A549 (cell line): ENCODE measurements at regions not wholly inside any gene's neighbourhood (a gene's known extent, or its start where the extent isn't known, plus 50 kb on each side); places are given as distances from the start of the nearest gene placed in this dataset.

Experiments used
- ATAC-seq, 2 experiments: fragments of 200-7000 bp in 1 of 2; fragments of >200 bp in 1 of 2; cut with Nextera tagmentation in 1 of 2; cut with Tn5 transposase in 1 of 2; 3 replicates each; pipeline versions ENCODE4 v1.8.0 to v1.9.1; 2018 to 2020; ENCODE audit warnings: mild to moderate bottlenecking in 1 of 2, moderate library complexity in 1 of 2
- CTCF ChIA-PET: fragments of 300-600 bp; sonication (Branson Sonifier 250); formaldehyde crosslinking; extraction: SDS; loops from one replicate; lab custom pipeline; 2021; ENCODE audit warnings: antibody characterized with exemption, inconsistent platforms; lab: Yijun Ruan, JAX
- POLR2A ChIA-PET: fragments of 350-600 bp; formaldehyde crosslinking; extraction: SDS; loops from one replicate; lab custom pipeline; 2021; ENCODE audit warnings: antibody characterized with exemption, inconsistent platforms; lab: Yijun Ruan, JAX
- DNase-seq, 2 experiments: peaks; one replicate each; pipeline versions ENCODE4 v3.0.0 to v3.0.0-alpha.2; 2011 to 2016; ENCODE audit warnings: low read depth in 1 of 2, low spot score in 1 of 2
- FAIRE-seq: peaks from 2 replicates; lab custom pipeline; 2011; peaks lifted over from hg19 to GRCh38; lab: Jason Lieb, UNC
- H3K27ac ChIP-seq, 2 experiments: fragments of >200 bp; sonication (Bioruptor Twin); formaldehyde crosslinking; 3 replicates each; pipeline ENCODE4 v1.5.1; 2016 to 2017
- H3K4me1 ChIP-seq: fragments of >200 bp; sonication (Bioruptor Twin); formaldehyde crosslinking; 3 replicates; pipeline ENCODE4 v1.6.1; 2016
- H3K4me2 ChIP-seq: fragments of >200 bp; sonication (Bioruptor Twin); formaldehyde crosslinking; 3 replicates; pipeline ENCODE4 v1.6.1; 2016
- H3K4me3 ChIP-seq: fragments of >200 bp; sonication (Bioruptor Twin); formaldehyde crosslinking; 3 replicates; pipeline ENCODE4 v1.5.1; 2016
- H3K9me3 ChIP-seq: fragments of >200 bp; sonication (Bioruptor Twin); formaldehyde crosslinking; 3 replicates; pipeline ENCODE4 v1.6.1; 2016
- BCL3 ChIP-seq: fragments of >200 bp; sonication (Bioruptor Twin); formaldehyde crosslinking; IDR thresholded peaks from 3 replicates; pipeline ENCODE4 v1.6.1; 2016
- CBX2 ChIP-seq: fragments of 200-600 bp; sonication (generic); IDR thresholded peaks from 2 replicates; pipeline ENCODE4 v1.6.1; 2016; ENCODE audit warnings: low read depth, mild to moderate bottlenecking, borderline replicate concordance
- CEBPB ChIP-seq, 2 experiments: fragments of >200 bp in 1 of 2; sonication (Bioruptor Twin) in 1 of 2; formaldehyde crosslinking in 1 of 2; IDR thresholded peaks; 2 replicates each; pipeline ENCODE4 v1.6.1; 2012 to 2016
- CHD2 ChIP-seq: fragments of 150-350 bp; IDR thresholded peaks from 2 replicates; pipeline ENCODE4 v1.6.1; 2014; ENCODE audit warnings: low read length; ENCODE audit not compliant: partially characterized antibody
- EHF ChIP-seq: fragments of 250-450 bp; sonication (Bioruptor Pico); IDR thresholded peaks from 2 replicates; pipeline ENCODE4 v1.5.0; 2020; ENCODE audit warnings: mild to moderate bottlenecking
- EP300 ChIP-seq, 2 experiments: fragments of >200 bp; sonication (Bioruptor Twin); formaldehyde crosslinking; IDR thresholded peaks; 2 replicates in 1 of 2; 3 replicates in 1 of 2; pipeline ENCODE4 v1.6.1; 2016 to 2017
- FOSB ChIP-seq: fragments of 250-450 bp; sonication (Bioruptor Pico); IDR thresholded peaks from 2 replicates; pipeline ENCODE4 v1.5.0; 2020; ENCODE audit warnings: mild to moderate bottlenecking, moderate library complexity
- GATA3 ChIP-seq: IDR thresholded peaks from 2 replicates; pipeline ENCODE4 v1.6.1; 2012; ENCODE audit warnings: borderline replicate concordance
- HDAC2 ChIP-seq: fragments of 200-600 bp; sonication (generic); IDR thresholded peaks from 2 replicates; pipeline ENCODE4 v1.6.1; 2016
- HES2 ChIP-seq: fragments of >200 bp; sonication (Bioruptor Twin); formaldehyde crosslinking; IDR thresholded peaks from 2 replicates; pipeline ENCODE4 v1.6.1; 2016
- HEYL ChIP-seq: fragments of 250-450 bp; sonication (Bioruptor Pico); IDR thresholded peaks from 2 replicates; pipeline ENCODE4 v1.8.0; 2021; ENCODE audit warnings: mild to moderate bottlenecking, moderate library complexity
- HOXB13 ChIP-seq: fragments of 250-450 bp; sonication (Bioruptor Pico); IDR thresholded peaks from 2 replicates; pipeline ENCODE4 v1.5.0; 2020; ENCODE audit warnings: low read depth, mild to moderate bottlenecking, moderate library complexity
- JUN ChIP-seq, 2 experiments: fragments of >200 bp; sonication (Bioruptor Twin); formaldehyde crosslinking; IDR thresholded peaks; 2 replicates in 1 of 2; 3 replicates in 1 of 2; pipeline ENCODE4 v1.6.1; 2016 to 2017
- JUNB ChIP-seq: fragments of >200 bp; sonication (Bioruptor Twin); formaldehyde crosslinking; IDR thresholded peaks from 2 replicates; pipeline ENCODE4 v1.6.1; 2016
- KDM5A ChIP-seq: fragments of 200-600 bp; sonication (generic); IDR thresholded peaks from 2 replicates; pipeline ENCODE4 v1.6.1; 2016; ENCODE audit warnings: antibody characterized with exemption, mild to moderate bottlenecking
- MAFK ChIP-seq: fragments of 450-650 bp; IDR thresholded peaks from 2 replicates; pipeline ENCODE4 v1.6.1; 2014; ENCODE audit not compliant: partially characterized antibody
- MAZ ChIP-seq: fragments of 150-350 bp; IDR thresholded peaks from 2 replicates; pipeline ENCODE4 v1.6.1; 2014; ENCODE audit warnings: antibody characterized with exemption, low read depth, low read length, borderline replicate concordance
- NPAS2 ChIP-seq: fragments of 250-450 bp; sonication (Bioruptor Pico); IDR thresholded peaks from 2 replicates; pipeline ENCODE4 v1.8.0; 2022; ENCODE audit warnings: mild to moderate bottlenecking, moderate library complexity, borderline replicate concordance
- POLR2AphosphoS2 ChIP-seq: conservative IDR thresholded peaks from 2 replicates; pipeline ENCODE4 v1.6.1; 2012; ENCODE audit warnings: low read length, improper control_type of control experiment, inconsistent platforms
- RAD21 ChIP-seq, 2 experiments: fragments of >200 bp in 1 of 2; sonication (Bioruptor Twin) in 1 of 2; formaldehyde crosslinking in 1 of 2; IDR thresholded peaks in 1 of 2; conservative IDR thresholded peaks in 1 of 2; 2 replicates in 1 of 2; 3 replicates in 1 of 2; pipeline ENCODE4 v1.6.1; 2012 to 2018; ENCODE audit warnings: inconsistent platforms in 1 of 2
- RARB ChIP-seq: fragments of 250-450 bp; sonication (Bioruptor Pico); IDR thresholded peaks from 2 replicates; pipeline ENCODE4 v1.8.0; 2021; ENCODE audit warnings: mild to moderate bottlenecking, moderate library complexity
- RCOR1 ChIP-seq: fragments of 150-350 bp; IDR thresholded peaks from 2 replicates; pipeline ENCODE4 v1.6.1; 2014; ENCODE audit warnings: antibody characterized with exemption, low read length, low read depth
- REST ChIP-seq: fragments of 200-600 bp; sonication (generic); IDR thresholded peaks from 2 replicates; pipeline ENCODE4 v1.6.1; 2016; ENCODE audit warnings: antibody characterized with exemption, mild to moderate bottlenecking, moderate library complexity
- RNF2 ChIP-seq: fragments of 200-600 bp; sonication (generic); IDR thresholded peaks from 2 replicates; pipeline ENCODE4 v1.6.1; 2016; ENCODE audit warnings: low read depth, mild to moderate bottlenecking, antibody characterized with exemption, moderate library complexity, borderline replicate concordance
- ZNF302 ChIP-seq: fragments of 250-450 bp; sonication (Bioruptor Pico); IDR thresholded peaks from 2 replicates; pipeline ENCODE4 v1.9.0; 2021; ENCODE audit warnings: inconsistent platforms, mild to moderate bottlenecking, moderate library complexity
- WGBS: methylation state at CpG from one replicate; pipeline ENCODE4 v1.1.6; 2017; ENCODE audit errors: missing lambda C conversion rate; 5-methylcytosine and 5-hydroxymethylcytosine counted together
- TF ChIP-seq, protein P1 (sequence below): IDR thresholded peaks from 2 replicates; pipeline ENCODE4 v1.6.1; 2012
- TF ChIP-seq, protein P2 (sequence below): IDR thresholded peaks from 2 replicates; pipeline ENCODE4 v1.6.1; 2012
- TF ChIP-seq, protein P3 (sequence below): IDR thresholded peaks from 2 replicates; pipeline ENCODE4 v1.6.1; 2012; ENCODE audit warnings: low read depth, borderline replicate concordance
- TF ChIP-seq, protein P4 (sequence below): fragments of 250-450 bp; sonication (Bioruptor Pico); IDR thresholded peaks from 2 replicates; pipeline ENCODE4 v1.5.0; 2020; ENCODE audit warnings: low read depth, mild to moderate bottlenecking, moderate library complexity

GRCh38 chr22:48138855-48139254 lies 1376.4 kb downstream of the TBC1D22A start:
- peaks cover 4% of the 10 kb centered on the region; the same call in 2 of the 3 replicates for H3K9me3 ChIP-seq
- TF ChIP-seq REST, result no peak
- TF ChIP-seq CBX2, result no peak
- TF ChIP-seq RAD21 (conservative IDR thresholded peaks at IDR 0.05 in 1 of 2, IDR thresholded peaks at IDR 0.05 in 1 of 2), result no peak
- TF ChIP-seq NPAS2, result no peak
- TF ChIP-seq HES2, result no peak
- no peak for TF ChIP-seq HEYL (CRISPR knock-in tag)
- no peak for TF ChIP-seq RNF2
- no peak for TF ChIP-seq KDM5A
- TF ChIP-seq POLR2AphosphoS2, result no peak
- TF ChIP-seq GATA3, result no peak
- TF ChIP-seq, protein P1, sequence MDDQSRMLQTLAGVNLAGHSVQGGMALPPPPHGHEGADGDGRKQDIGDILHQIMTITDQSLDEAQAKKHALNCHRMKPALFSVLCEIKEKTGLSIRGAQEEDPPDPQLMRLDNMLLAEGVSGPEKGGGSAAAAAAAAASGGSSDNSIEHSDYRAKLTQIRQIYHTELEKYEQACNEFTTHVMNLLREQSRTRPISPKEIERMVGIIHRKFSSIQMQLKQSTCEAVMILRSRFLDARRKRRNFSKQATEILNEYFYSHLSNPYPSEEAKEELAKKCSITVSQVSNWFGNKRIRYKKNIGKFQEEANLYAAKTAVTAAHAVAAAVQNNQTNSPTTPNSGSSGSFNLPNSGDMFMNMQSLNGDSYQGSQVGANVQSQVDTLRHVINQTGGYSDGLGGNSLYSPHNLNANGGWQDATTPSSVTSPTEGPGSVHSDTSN, result no peak
- no peak for TF ChIP-seq MAZ
- TF ChIP-seq JUNB, result no peak
- no peak for TF ChIP-seq CHD2
- TF ChIP-seq EHF (CRISPR knock-in tag), result no peak
- TF ChIP-seq JUN (IDR thresholded peaks at IDR 0.05), result no peak
- no peak for TF ChIP-seq RARB
- no peak for TF ChIP-seq FOSB (CRISPR knock-in tag)
- TF ChIP-seq, all 56 proteins: peak for 0
- no peak overlapping the region for H3K4me3 ChIP-seq
- ATAC-seq (peak in 1 of 2 experiments; percentile 58; a peak in 3 of 6 replicates), FAIRE-seq (no peak), DNase-seq (peak in 1 of 2 experiments; percentile 21)
- 84% methylated on average over 11 of the region's 11 CpGs for WGBS
- H3K4me1 ChIP-seq, result peaks cover 26% of the 10 kb centered on the region
- H3K27ac ChIP-seq, result peak overlapping the region; percentile 50 to 67; a peak in 5 of 6 replicates
- CTCF ChIA-PET, result no interaction called here
- H3K4me2 ChIP-seq, result peak overlapping the region; percentile 61
- POLR2A ChIA-PET, result no interaction called here

DNA sequence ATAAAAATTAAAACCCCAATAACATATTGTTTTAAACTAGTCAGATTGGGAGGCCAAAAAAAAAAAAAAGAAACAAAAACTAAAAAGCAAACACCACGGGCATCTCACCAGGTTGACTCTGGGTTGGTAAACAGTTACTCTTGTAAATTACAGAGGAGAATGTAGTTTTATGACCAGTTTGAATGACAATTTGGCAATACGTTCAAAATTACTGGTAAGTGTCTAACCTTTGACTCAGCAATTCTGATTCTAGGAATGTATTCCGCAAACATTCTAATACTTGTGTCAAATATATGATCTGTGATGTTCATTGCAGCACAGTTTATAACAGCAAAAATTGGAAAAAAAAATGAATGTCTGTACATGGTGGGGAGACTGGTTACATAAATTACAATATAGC lies 1376.0 kb downstream of the TBC1D22A start:
- ChIA-PET CTCF (no interaction called here), POLR2A (no interaction called here)
- FAIRE-seq, result peak; percentile 70

More for the DNA sequence above, 1376.0 kb downstream of the TBC1D22A start:
- no peak overlapping the region for H3K4me3 ChIP-seq
- H3K27ac ChIP-seq, result peak overlapping the region; percentile 50 to 67; a peak in 3 of 6 replicates
- peaks cover 26% of the 10 kb centered on the region for H3K4me1 ChIP-seq
- WGBS, result 10% methylated on average over 3 of the region's 3 CpGs
- TF ChIP-seq ZNF302 (no peak), GATA3 (peak; percentile 85), BCL3 (no peak), FOSB (CRISPR knock-in tag) (no peak), MAFK (peak; percentile 69), HES2 (no peak), HDAC2 (no peak), CEBPB (IDR thresholded peaks at IDR 0.05) (peak in 1 of 2 experiments; percentile 74; a peak in 2 of 4 replicates), EP300 (IDR thresholded peaks at IDR 0.05) (peak in 1 of 2 experiments; percentile 40; a peak in 2 of 5 replicates), MAZ (no peak), HOXB13 (CRISPR knock-in tag) (no peak), RCOR1 (no peak)
- TF ChIP-seq, protein P2, sequence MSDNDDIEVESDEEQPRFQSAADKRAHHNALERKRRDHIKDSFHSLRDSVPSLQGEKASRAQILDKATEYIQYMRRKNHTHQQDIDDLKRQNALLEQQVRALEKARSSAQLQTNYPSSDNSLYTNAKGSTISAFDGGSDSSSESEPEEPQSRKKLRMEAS, result peak; percentile 24; the same call in 1 of the 2 replicates
- TF ChIP-seq, protein P3, sequence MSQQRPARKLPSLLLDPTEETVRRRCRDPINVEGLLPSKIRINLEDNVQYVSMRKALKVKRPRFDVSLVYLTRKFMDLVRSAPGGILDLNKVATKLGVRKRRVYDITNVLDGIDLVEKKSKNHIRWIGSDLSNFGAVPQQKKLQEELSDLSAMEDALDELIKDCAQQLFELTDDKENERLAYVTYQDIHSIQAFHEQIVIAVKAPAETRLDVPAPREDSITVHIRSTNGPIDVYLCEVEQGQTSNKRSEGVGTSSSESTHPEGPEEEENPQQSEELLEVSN, result no peak
- TF ChIP-seq, protein P4, sequence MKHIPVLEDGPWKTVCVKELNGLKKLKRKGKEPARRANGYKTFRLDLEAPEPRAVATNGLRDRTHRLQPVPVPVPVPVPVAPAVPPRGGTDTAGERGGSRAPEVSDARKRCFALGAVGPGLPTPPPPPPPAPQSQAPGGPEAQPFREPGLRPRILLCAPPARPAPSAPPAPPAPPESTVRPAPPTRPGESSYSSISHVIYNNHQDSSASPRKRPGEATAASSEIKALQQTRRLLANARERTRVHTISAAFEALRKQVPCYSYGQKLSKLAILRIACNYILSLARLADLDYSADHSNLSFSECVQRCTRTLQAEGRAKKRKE, result no peak
- TF ChIP-seq, all 56 proteins: peak for 5
- ATAC-seq (peak in 1 of 2 experiments; percentile 69; a peak in 3 of 6 replicates), DNase-seq (peak in 1 of 2 experiments; percentile 72)
- Histone ChIP-seq H3K4me2 (peak overlapping the region; percentile 61), H3K9me3 (peaks cover 4% of the 10 kb centered on the region; the same call in 2 of the 3 replicates)
